RWPE1 (cell line): ENCODE measurements at regions not wholly inside any gene's neighbourhood (a gene's known extent, or its start where the extent isn't known, plus 50 kb on each side); places are given as distances from the start of the nearest gene placed in this dataset.

ENCODE experiments used
- CTCF ChIA-PET: fragments of 350-600 bp; sonication (Branson Sonifier 250); formaldehyde crosslinking; extraction: SDS; loops from one replicate; lab custom pipeline; 2021; lab: Yijun Ruan, JAX
- POLR2A ChIA-PET: fragments of 400-600 bp; formaldehyde crosslinking; extraction: SDS; loops from one replicate; lab custom pipeline; 2020; ENCODE audit warnings: antibody characterized with exemption; ENCODE audit not compliant: low non-redundant PET; lab: Yijun Ruan, JAX
- DNase-seq: peaks from one replicate; pipeline ENCODE4 v3.0.0; 2012; ENCODE audit warnings: low spot score
- H3K27ac ChIP-seq: fragments of 450-650 bp; 2 replicates; pipeline ENCODE4 v1.5.1; 2017
- CTCF ChIP-seq: fragments of 450-650 bp; conservative IDR thresholded peaks from 2 replicates; pipeline ENCODE4 v1.5.1; 2017; ENCODE audit warnings: low read depth, mild to moderate bottlenecking

DNA sequence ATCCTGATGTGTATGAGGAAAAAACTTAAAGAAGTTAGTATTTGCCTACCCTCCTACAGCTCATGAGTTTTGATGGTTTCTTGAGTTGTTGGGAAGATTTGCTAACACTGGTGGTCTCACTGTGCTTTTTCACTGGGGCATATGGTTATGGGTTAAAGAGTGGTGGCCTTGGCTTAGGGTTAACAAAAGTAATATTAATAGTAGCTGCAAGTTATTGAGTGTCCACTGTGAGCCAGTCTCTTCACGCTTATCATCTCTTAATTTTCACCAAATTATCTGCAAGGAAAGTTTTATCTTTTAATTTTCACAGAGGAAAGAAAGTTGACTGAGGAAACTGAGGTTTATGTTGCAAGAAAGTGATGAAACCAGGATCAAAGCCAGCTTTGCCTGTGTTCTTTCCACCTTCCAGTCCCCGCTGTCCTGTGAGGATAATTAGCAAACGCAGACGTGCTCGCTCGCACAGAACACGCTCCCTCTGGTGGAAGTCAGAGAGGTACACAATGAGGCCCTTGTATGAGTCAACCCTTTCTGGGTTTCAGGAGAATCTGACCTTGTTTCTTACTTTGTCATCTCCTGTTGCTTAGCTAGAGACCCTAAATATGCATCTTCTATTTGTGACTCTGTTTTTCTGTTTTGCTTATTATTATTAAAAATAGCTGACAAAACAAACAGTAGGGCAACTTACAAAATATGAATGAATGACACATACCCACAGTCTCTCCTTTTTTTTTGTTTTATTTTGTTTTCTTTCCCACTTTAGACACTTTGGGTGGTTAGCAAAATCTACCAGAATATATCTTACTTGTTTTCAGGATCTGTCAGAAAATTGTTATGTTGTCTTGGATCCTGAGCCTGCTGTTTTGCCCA is 94.3 kb downstream of the DDIT4L start:
- DNase-seq, result peak; percentile 63
- H3K27ac ChIP-seq, result no peak overlapping the region
- TF ChIP-seq CTCF, result peak; percentile 66
- ChIA-PET CTCF (interaction anchor here (0.5 to 1.2 kb wide), 15 partner anchors 9 to 1510 kb away, joined by 3 to 6 read pairs (median 3); no protein-coding TSS in a partner anchor), POLR2A (no interaction called here)

DNA sequence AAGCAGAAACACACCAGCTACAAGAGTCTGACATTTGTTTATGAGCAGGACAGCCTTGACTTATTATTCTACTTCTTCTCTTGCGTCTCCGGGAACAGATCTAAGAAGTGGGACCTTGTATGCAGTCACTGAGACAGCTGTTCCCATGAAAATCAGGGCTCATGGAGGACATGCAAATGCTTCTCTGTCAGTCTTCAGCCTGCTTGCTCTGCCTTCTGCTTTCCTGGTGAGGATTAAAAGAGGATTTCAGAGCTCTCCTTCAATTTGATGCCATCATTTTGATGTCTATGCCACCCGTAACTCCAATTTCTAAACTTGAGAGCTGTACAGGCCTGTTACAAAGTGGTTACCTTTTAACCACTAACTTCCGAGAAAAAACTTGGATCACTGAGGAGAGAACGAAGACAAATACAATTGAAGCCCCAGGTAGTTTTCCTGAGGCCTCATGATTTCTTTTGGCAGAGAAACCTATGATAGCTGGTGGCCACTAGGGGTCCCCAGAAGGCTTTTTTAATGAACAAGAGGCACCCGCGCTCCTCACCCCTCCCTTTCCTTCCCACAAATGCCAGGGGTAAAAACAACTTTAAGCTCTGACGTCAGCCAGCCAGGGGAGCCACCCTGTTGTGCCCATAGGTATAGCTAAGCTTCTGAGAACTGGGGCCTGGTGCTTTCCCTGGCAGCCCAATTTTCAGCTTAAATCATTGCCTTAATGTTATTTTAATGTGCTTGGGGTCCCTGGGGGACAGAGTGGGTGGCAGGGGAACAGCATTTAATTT is 97.0 kb downstream of the DDIT4L start:
- CTCF ChIA-PET, result interaction anchor here (0.6 to 1.6 kb wide), 18 partner anchors 9 to 1638 kb away, joined by 3 to 7 read pairs (median 4); partner anchors contain the start of gene DDIT4L
- peak; percentile 79 for TF ChIP-seq CTCF

GRCh38 chr4:100087743-100088142 is 102.5 kb downstream of the DDIT4L start:
- H3K27ac ChIP-seq, result no peak overlapping the region
- CTCF ChIA-PET, result interaction anchor here (0.8 kb wide), 1 partner anchor 74 kb away, joined by 3 read pairs; no protein-coding TSS in a partner anchor
- POLR2A ChIA-PET, result no interaction called here
- no peak for DNase-seq
- TF ChIP-seq CTCF, result no peak

More for the DNA sequence above, 97.0 kb downstream of the DDIT4L start:
- POLR2A ChIA-PET, result no interaction called here
- DNase-seq, result peak; percentile 86
- no peak overlapping the region for H3K27ac ChIP-seq

DNA sequence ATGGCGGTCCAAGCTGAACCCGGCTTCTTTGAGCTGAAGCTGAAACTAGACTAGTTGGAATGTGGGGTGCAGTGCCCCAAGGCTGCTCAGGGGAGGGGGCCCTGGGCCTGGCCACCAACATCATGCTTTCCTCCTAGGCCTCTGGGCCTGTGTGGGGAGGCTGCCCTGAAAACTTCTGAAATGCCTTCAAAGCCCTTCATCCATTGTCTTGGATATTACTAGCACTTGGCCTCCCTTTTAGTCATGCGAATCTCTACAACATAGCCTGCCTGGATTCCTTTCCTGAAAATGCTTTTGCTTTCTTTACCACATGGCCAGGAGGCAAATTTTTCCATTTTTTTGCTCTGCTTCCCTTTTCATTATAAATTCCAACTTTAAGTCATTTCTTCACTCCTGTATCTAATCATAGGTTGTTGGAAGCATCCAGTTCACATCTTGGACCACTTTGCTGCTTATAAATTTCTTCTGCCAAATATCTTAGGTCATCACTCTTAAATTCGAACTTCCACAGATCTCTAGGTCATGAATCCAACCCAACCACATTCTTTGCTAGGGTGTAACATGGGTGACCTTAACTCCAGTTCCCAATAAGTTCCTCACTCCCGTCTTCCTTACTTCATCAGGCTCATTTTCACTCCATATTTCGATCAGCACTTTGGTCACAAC is 103.4 kb downstream of the DDIT4L start:
- no peak overlapping the region for H3K27ac ChIP-seq
- TF ChIP-seq CTCF, result no peak
- no peak for DNase-seq
- POLR2A ChIA-PET, result no interaction called here
- CTCF ChIA-PET, result no interaction called here

DNA sequence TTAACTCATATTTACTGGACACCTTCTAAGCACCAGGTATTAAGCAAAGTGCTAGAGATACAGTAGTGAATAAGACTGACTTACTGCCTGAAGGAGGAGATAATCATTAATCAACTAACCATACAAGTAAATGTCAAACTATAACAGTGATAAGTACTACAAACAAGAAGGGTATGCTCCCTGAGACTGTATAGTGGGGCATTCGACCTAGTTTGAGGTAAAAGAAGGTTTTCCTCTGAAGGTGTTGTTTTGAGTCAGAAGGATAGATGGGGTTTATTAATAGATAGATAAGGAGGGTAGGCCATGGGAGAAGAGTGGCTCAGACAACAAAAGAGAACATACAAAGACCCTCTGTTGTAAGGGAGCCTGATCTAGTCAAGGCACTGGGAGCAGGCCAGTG is 105.4 kb downstream of the DDIT4L start:
- no peak for DNase-seq
- CTCF ChIA-PET, result interaction anchor here (0.6 to 0.7 kb wide), 2 partner anchors 9 to 1682 kb away, joined by 3 to 5 read pairs; no protein-coding TSS in a partner anchor
- POLR2A ChIA-PET, result no interaction called here
- no peak for TF ChIP-seq CTCF
- H3K27ac ChIP-seq, result no peak overlapping the region

DNA sequence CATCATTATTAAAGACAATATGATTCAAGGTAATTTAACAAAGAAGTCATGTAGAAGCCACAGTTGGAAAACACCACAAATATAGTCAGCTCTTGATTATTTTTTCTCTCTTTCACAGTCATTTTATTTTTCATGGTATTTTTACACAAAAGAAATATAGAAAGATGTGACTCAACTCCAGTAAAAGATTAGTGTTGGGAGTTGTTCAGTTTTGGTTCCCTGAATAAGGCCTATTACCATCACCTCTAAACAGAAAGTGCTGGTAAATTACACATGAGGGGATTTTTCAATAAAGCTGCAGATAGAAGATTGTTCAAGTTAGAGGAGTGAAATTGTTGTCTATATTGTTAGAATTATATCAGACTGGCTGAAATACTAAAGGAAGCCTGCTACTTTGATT is 107.0 kb downstream of the DDIT4L start:
- ChIA-PET POLR2A (no interaction called here), CTCF (interaction anchor here (0.5 to 1.0 kb wide), 2 partner anchors 10 to 1017 kb away, joined by 4 read pairs; no protein-coding TSS in a partner anchor)
- TF ChIP-seq CTCF, result no peak
- no peak for DNase-seq
- H3K27ac ChIP-seq, result no peak overlapping the region
